Retinal pigment epithelial cell (primary cell): ENCODE measurements at regions not wholly inside any gene's neighbourhood (a gene's known extent, or its start where the extent isn't known, plus 50 kb on each side); places are given as distances from the start of the nearest gene placed in this dataset.

Experiments used
- DNase-seq: peaks from one replicate; pipeline ENCODE4 v3.0.0-alpha.2; 2010; ENCODE audit warnings: low read depth
- H3K4me3 ChIP-seq: 2 replicates; pipeline ENCODE4 v1.5.1; 2011; ENCODE audit warnings: mild to moderate bottlenecking, low read length, control low read depth, moderate library complexity
- CTCF ChIP-seq: conservative IDR thresholded peaks from 2 replicates; pipeline ENCODE4 v1.5.1; 2011; ENCODE audit warnings: low read depth, low read length, control low read depth, inconsistent platforms

GRCh38 chr10:77692782-77693181 lies 55.2 kb upstream of the KCNMA1 start:
- DNase-seq, result no peak
- TF ChIP-seq CTCF, result no peak
- H3K4me3 ChIP-seq, result no peak overlapping the region

GRCh38 chr10:77689339-77689738 lies 51.7 kb upstream of the KCNMA1 start:
- no peak overlapping the region for H3K4me3 ChIP-seq
- DNase-seq, result no peak
- TF ChIP-seq CTCF, result no peak

- DNase-seq, result no peak
- H3K4me3 ChIP-seq, result no peak overlapping the region
- no peak for TF ChIP-seq CTCF
Measured at GRCh38 chr10:77687621-77688020, 50.0 kb upstream of the KCNMA1 start.
